ENCODE measurements at regions not wholly inside any gene's neighbourhood (a gene's known extent, or its start where the extent isn't known, plus 50 kb on each side); places are given as distances from the start of the nearest gene placed in this dataset.

DNA sequence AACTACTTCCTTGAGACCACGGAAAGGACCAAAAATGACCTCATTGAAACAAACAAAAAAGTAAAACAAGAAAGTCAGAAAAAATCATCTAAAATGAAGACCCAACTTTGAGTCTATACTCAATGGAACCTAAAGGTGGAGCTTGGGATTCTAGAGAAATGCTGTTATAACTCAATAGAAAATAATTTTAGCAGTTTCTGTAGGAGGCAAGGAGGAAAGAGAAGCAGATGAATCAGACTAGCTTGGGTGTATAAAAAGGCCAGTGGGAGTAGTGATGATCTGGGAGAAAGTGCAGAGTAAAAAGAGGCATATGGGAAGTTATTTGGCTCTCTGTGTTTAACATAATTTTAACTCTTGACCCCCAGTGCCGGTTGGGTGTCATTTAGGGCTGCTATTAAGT, 94.4 kb downstream of the TMCO5A start:
- TF ChIP-seq EZH2 (IDR thresholded peaks at IDR 0.05; ENCODE audit: borderline replicate concordance, insufficient read depth, low read depth, low read length, poor library complexity, severe bottlenecking): no peak
- TF ChIP-seq, protein P1, sequence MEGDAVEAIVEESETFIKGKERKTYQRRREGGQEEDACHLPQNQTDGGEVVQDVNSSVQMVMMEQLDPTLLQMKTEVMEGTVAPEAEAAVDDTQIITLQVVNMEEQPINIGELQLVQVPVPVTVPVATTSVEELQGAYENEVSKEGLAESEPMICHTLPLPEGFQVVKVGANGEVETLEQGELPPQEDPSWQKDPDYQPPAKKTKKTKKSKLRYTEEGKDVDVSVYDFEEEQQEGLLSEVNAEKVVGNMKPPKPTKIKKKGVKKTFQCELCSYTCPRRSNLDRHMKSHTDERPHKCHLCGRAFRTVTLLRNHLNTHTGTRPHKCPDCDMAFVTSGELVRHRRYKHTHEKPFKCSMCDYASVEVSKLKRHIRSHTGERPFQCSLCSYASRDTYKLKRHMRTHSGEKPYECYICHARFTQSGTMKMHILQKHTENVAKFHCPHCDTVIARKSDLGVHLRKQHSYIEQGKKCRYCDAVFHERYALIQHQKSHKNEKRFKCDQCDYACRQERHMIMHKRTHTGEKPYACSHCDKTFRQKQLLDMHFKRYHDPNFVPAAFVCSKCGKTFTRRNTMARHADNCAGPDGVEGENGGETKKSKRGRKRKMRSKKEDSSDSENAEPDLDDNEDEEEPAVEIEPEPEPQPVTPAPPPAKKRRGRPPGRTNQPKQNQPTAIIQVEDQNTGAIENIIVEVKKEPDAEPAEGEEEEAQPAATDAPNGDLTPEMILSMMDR (IDR thresholded peaks at IDR 0.05): no peak
